SK-N-SH (cell line): ENCODE measurements at regions not wholly inside any gene's neighbourhood (a gene's known extent, or its start where the extent isn't known, plus 50 kb on each side); places are given as distances from the start of the nearest gene placed in this dataset.

Experiments used
- CTCF ChIA-PET: fragments of 300-600, 350-600 bp; formaldehyde crosslinking; extraction: SDS; loops from one replicate; lab custom pipeline; 2021; lab: Yijun Ruan, JAX
- POLR2A ChIA-PET: fragments of 350-600 bp; sonication (Branson Sonifier 250); formaldehyde crosslinking; extraction: SDS; loops from one replicate; lab custom pipeline; 2020; ENCODE audit warnings: antibody characterized with exemption, inconsistent platforms; lab: Yijun Ruan, JAX
- DNase-seq: peaks from one replicate; pipeline ENCODE4 v3.0.0; 2012
- H2AFZ ChIP-seq: fragments of 200-600 bp; sonication (generic); 2 replicates; pipeline ENCODE4 v1.8.1; 2016; ENCODE audit warnings: antibody characterized with exemption, mild to moderate bottlenecking, low read depth
- H3F3A ChIP-seq: fragments of 200-600 bp; sonication (generic); replicated peaks from 2 replicates; pipeline ENCODE3; 2016; ENCODE audit warnings: antibody characterized with exemption, mild to moderate bottlenecking; ENCODE audit not compliant: insufficient read depth
- H3K27ac ChIP-seq, 2 experiments: fragments of 200-500 bp in 1 of 2; fragments of 200-600 bp in 1 of 2; sonication (Bioruptor generic) in 1 of 2; sonication (generic), shearing (Covaris generic) in 1 of 2; 2 replicates each; pipeline versions ENCODE4 v1.5.1 to v1.6.1; 2014 to 2016; ENCODE audit warnings: low read depth in 2 of 2, inconsistent platforms in 1 of 2, low read length in 1 of 2, mild to moderate bottlenecking in 1 of 2, mixed read lengths in 1 of 2
- H3K27me3 ChIP-seq: fragments of 200-600 bp; sonication (generic), shearing (Covaris generic); 2 replicates; pipeline ENCODE4 v1.6.1; 2016; ENCODE audit warnings: mixed run types; ENCODE audit not compliant: insufficient read depth
- H3K36me3 ChIP-seq, 2 experiments: fragments of 200-500 bp in 1 of 2; fragments of 200-600 bp in 1 of 2; sonication (Bioruptor generic) in 1 of 2; sonication (generic) in 1 of 2; replicated peaks in 1 of 2; 2 replicates each; pipeline versions ENCODE3 to v1.5.1; 2014 to 2016; ENCODE audit warnings: low read length in 1 of 2, mild to moderate bottlenecking in 1 of 2; ENCODE audit not compliant: insufficient read depth in 2 of 2, control insufficient read depth in 1 of 2
- H3K4me1 ChIP-seq, 2 experiments: fragments of 200-500 bp in 1 of 2; fragments of 200-600 bp in 1 of 2; sonication (Bioruptor generic) in 1 of 2; sonication (generic), shearing (Covaris generic) in 1 of 2; 2 replicates each; pipeline versions ENCODE4 v1.5.1 to v1.6.1; 2014 to 2016; ENCODE audit warnings: low read depth in 1 of 2, low read length in 1 of 2, mixed run types in 1 of 2; ENCODE audit not compliant: insufficient read depth in 2 of 2, control insufficient read depth in 1 of 2
- H3K4me2 ChIP-seq: fragments of 200-600 bp; sonication (generic), shearing (Covaris generic); 2 replicates; pipeline ENCODE4 v1.6.1; 2017; ENCODE audit warnings: mixed run types
- H3K4me3 ChIP-seq, 2 experiments: fragments of 200-500 bp in 1 of 2; fragments of 200-600 bp in 1 of 2; sonication (Bioruptor generic) in 1 of 2; sonication (generic), shearing (Covaris generic) in 1 of 2; 2 replicates each; pipeline versions ENCODE4 v1.5.1 to v1.8.1; 2014 to 2016; ENCODE audit warnings: low read depth in 2 of 2, inconsistent platforms in 1 of 2, low read length in 1 of 2, mild to moderate bottlenecking in 1 of 2, mixed read lengths in 1 of 2, moderate library complexity in 1 of 2
- H3K79me2 ChIP-seq: fragments of 200-600 bp; sonication (generic); 2 replicates; pipeline ENCODE4 v1.8.1; 2017; ENCODE audit warnings: mild to moderate bottlenecking; ENCODE audit not compliant: insufficient read depth
- H3K9ac ChIP-seq: fragments of 200-600 bp; sonication (generic); 2 replicates; pipeline ENCODE4 v1.6.1; 2017; ENCODE audit warnings: mixed run types
- H3K9me2 ChIP-seq: fragments of 200-600 bp; sonication (generic); 2 replicates; pipeline ENCODE4 v1.6.1; 2017; ENCODE audit warnings: mixed run types
- H3K9me3 ChIP-seq: fragments of 200-600 bp; sonication (generic); 2 replicates; pipeline ENCODE4 v1.6.1; 2017; ENCODE audit warnings: mixed run types, mild to moderate bottlenecking, moderate library complexity
- H4K20me1 ChIP-seq: fragments of 200-600 bp; sonication (generic); 2 replicates; pipeline ENCODE4 v1.6.1; 2017; ENCODE audit warnings: mild to moderate bottlenecking, mixed run types; ENCODE audit not compliant: insufficient read depth
- ELF1 ChIP-seq: IDR thresholded peaks from 2 replicates; pipeline ENCODE4 v1.4.0; 2012
- EP300 ChIP-seq, 2 experiments: IDR thresholded peaks; 2 replicates each; pipeline versions ENCODE4 v1.4.0 to v1.6.1; 2012; ENCODE audit warnings: borderline replicate concordance in 1 of 2, low read depth in 1 of 2, low read length in 1 of 2
- EZH2phosphoT487 ChIP-seq: fragments of 200-600 bp; sonication (generic); IDR thresholded peaks from 2 replicates; pipeline ENCODE4 v1.6.1; 2017; ENCODE audit warnings: low read depth, mixed run types, mild to moderate bottlenecking, antibody characterized with exemption, moderate library complexity, borderline replicate concordance
- FOXJ3 ChIP-seq: sonication (generic); formaldehyde crosslinking; IDR thresholded peaks from 2 replicates; pipeline ENCODE4 v1.5.1; 2020; ENCODE audit warnings: mild to moderate bottlenecking, missing genetic modification reagents
- FOXM1 ChIP-seq: IDR thresholded peaks from 2 replicates; pipeline ENCODE4 v1.4.0; 2012; ENCODE audit warnings: low read depth, mild to moderate bottlenecking
- GABPA ChIP-seq: IDR thresholded peaks from 2 replicates; pipeline ENCODE4 v1.4.0; 2012; ENCODE audit warnings: low read depth, mild to moderate bottlenecking
- MEF2A ChIP-seq: IDR thresholded peaks from 2 replicates; pipeline ENCODE4 v1.4.0; 2012; ENCODE audit warnings: low read depth, borderline replicate concordance
- MXI1 ChIP-seq: IDR thresholded peaks from 2 replicates; pipeline ENCODE4 v1.6.1; 2012; ENCODE audit warnings: mild to moderate bottlenecking, low read depth, low read length, improper control_type of control experiment
- NRF1 ChIP-seq: IDR thresholded peaks from 2 replicates; pipeline ENCODE4 v1.6.1; 2012; ENCODE audit warnings: low read depth, mild to moderate bottlenecking, low read length
- POLR2AphosphoS5 ChIP-seq: IDR thresholded peaks from 2 replicates; pipeline ENCODE4 v1.6.1; 2012; ENCODE audit warnings: low read depth, low read length
- RAD21 ChIP-seq: IDR thresholded peaks from 2 replicates; pipeline ENCODE4 v1.6.1; 2012; ENCODE audit warnings: mild to moderate bottlenecking, low read length
- RXRA ChIP-seq: IDR thresholded peaks from 2 replicates; pipeline ENCODE4 v1.4.0; 2012; ENCODE audit warnings: low read depth, mild to moderate bottlenecking, borderline replicate concordance
- TAF1 ChIP-seq: IDR thresholded peaks from 2 replicates; pipeline ENCODE4 v1.6.1; 2012; ENCODE audit warnings: low read depth, mild to moderate bottlenecking, low read length, moderate library complexity, borderline replicate concordance
- TCF12 ChIP-seq: IDR thresholded peaks from 2 replicates; pipeline ENCODE4 v1.4.0; 2012
- TEAD4 ChIP-seq: IDR thresholded peaks from 2 replicates; pipeline ENCODE4 v1.4.0; 2012; ENCODE audit warnings: mild to moderate bottlenecking, borderline replicate concordance; ENCODE audit not compliant: insufficient read depth
- WGBS: methylation state at CpG from one replicate; pipeline ENCODE4 v1.1.6; 2017; ENCODE audit warnings: low lambda C conversion rate; 5-methylcytosine and 5-hydroxymethylcytosine counted together
- TF ChIP-seq, protein P1 (sequence below): fragments of 150-350 bp; IDR thresholded peaks from 2 replicates; pipeline ENCODE4 v1.6.1; 2017; ENCODE audit warnings: antibody characterized with exemption, low read length, low read depth, borderline replicate concordance
- TF ChIP-seq, protein P2 (sequence below): fragments of 150-350 bp; IDR thresholded peaks from 2 replicates; pipeline ENCODE4 v1.6.1; 2016; ENCODE audit warnings: mild to moderate bottlenecking, low read depth, low read length
- TF ChIP-seq, protein P3 (sequence below): IDR thresholded peaks from 2 replicates; pipeline ENCODE4 v1.4.0; 2012; ENCODE audit warnings: low read depth
- TF ChIP-seq, protein P4 (sequence below): IDR thresholded peaks from 2 replicates; pipeline ENCODE4 v1.4.0; 2012; ENCODE audit warnings: low read depth, borderline replicate concordance
- TF ChIP-seq, protein P5 (sequence below): fragments of 200-600 bp; sonication (generic); IDR thresholded peaks from 2 replicates; pipeline ENCODE4 v1.6.1; 2017; ENCODE audit warnings: antibody characterized with exemption, mild to moderate bottlenecking, moderate library complexity
- TF ChIP-seq, protein P6 (sequence below): IDR thresholded peaks from 2 replicates; pipeline ENCODE4; 2012

DNA sequence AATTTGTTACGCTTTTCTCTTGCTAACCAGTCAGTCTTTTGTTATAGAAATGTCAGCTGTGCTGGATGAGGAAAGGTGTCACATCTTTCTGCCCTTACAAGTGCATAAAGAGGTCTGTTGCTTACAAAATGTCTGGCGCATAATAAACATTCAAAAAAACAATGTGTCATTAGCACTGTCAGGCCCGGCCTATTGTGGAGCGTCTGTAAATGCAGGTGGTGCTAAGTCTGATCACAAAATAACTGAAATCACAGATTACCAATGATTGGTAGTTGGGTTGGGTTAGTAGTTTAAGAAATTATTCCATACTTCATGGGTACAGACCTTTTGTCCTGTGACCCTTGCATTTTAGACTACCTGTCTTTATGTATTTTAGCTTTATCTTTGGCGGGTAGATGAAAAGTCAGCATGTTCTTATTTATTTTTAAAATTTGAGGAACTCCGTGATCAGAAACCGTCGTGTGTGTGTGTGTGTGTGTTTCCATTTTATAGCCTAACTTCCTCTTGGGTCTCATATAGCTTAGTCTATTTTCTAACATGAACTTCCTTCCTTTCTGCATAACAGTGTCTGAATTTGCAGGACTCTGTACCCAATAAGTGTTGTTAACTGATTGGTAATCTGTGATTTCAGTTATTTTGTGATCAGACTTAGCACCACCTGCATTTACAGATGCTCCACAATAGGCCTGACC is 88.1 kb upstream of the IFNGR1 start:
- no peak for TF ChIP-seq MEF2A
- TF ChIP-seq GABPA, result no peak
- TF ChIP-seq TEAD4, result no peak
- TF ChIP-seq NRF1, result no peak
- H3F3A ChIP-seq, result no peaks in the 10 kb centered on the region
- no peaks in the 10 kb centered on the region for H4K20me1 ChIP-seq
- no peaks in the 10 kb centered on the region for H3K27me3 ChIP-seq
- no peak overlapping the region for H3K27ac ChIP-seq
- no peaks in the 10 kb centered on the region for H3K9me2 ChIP-seq
- no peak for DNase-seq
- H3K9ac ChIP-seq, result no peak overlapping the region
- H3K4me3 ChIP-seq, result no peak overlapping the region
- no peak overlapping the region for H3K4me2 ChIP-seq
- H3K9me3 ChIP-seq, result no peaks in the 10 kb centered on the region
- ChIA-PET POLR2A (no interaction called here), CTCF (interaction anchor here (1.0 to 2.5 kb wide), 2 partner anchors 10 to 213 kb away, joined by 3 to 6 read pairs; no protein-coding TSS in a partner anchor)
- no peak overlapping the region for H2AFZ ChIP-seq
- H3K36me3 ChIP-seq, result no peaks in the 10 kb centered on the region
- peaks cover 0 to 4% of the 10 kb centered on the region in 2 experiments; a peak in 1 of 4 replicates for H3K4me1 ChIP-seq
- no peaks in the 10 kb centered on the region for H3K79me2 ChIP-seq
- 50% methylated on average over 8 of the region's 8 CpGs for WGBS

DNA sequence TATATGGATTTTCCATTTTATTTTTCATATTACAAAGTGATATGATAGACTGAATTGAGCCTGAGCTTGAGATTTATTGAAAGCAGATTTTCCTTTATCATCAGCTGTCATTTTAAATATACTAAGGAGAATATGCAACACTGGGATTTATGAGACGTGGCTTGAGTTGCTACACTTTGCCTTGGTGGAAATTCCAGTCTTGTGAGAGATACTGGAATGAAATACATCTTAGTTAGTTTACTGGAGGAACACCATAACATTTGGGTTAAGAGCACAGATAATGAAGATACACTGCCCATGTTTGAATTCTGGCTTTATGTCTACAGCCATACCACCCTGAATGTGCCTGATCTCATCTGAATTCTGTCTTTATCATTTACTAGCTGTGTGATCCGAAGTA is 86.5 kb upstream of the IFNGR1 start:
- ChIA-PET POLR2A (no interaction called here), CTCF (interaction anchor here (0.6 to 2.0 kb wide), 2 partner anchors 9 to 16 kb away, joined by 3 to 13 read pairs; no protein-coding TSS in a partner anchor)
- no peak overlapping the region for H3K4me2 ChIP-seq
- no peaks in the 10 kb centered on the region for H3F3A ChIP-seq
- WGBS, result 11% methylated on average over 2 of the region's 2 CpGs
- H3K79me2 ChIP-seq, result no peaks in the 10 kb centered on the region
- no peak for TF ChIP-seq GABPA
- no peak for TF ChIP-seq RAD21
- no peak for TF ChIP-seq EP300 (IDR thresholded peaks at IDR 0.05; ENCODE audit: borderline replicate concordance in 1 of 2, low read depth in 1 of 2, low read length in 1 of 2)
- TF ChIP-seq, protein P1, sequence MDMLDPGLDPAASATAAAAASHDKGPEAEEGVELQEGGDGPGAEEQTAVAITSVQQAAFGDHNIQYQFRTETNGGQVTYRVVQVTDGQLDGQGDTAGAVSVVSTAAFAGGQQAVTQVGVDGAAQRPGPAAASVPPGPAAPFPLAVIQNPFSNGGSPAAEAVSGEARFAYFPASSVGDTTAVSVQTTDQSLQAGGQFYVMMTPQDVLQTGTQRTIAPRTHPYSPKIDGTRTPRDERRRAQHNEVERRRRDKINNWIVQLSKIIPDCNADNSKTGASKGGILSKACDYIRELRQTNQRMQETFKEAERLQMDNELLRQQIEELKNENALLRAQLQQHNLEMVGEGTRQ, result no peak
- TF ChIP-seq, protein P2, sequence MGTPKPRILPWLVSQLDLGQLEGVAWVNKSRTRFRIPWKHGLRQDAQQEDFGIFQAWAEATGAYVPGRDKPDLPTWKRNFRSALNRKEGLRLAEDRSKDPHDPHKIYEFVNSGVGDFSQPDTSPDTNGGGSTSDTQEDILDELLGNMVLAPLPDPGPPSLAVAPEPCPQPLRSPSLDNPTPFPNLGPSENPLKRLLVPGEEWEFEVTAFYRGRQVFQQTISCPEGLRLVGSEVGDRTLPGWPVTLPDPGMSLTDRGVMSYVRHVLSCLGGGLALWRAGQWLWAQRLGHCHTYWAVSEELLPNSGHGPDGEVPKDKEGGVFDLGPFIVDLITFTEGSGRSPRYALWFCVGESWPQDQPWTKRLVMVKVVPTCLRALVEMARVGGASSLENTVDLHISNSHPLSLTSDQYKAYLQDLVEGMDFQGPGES, result no peak
- TF ChIP-seq, protein P3, sequence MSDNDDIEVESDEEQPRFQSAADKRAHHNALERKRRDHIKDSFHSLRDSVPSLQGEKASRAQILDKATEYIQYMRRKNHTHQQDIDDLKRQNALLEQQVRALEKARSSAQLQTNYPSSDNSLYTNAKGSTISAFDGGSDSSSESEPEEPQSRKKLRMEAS, result no peak
- TF ChIP-seq FOXJ3 (CRISPR knock-in tag), result no peak
- TF ChIP-seq, protein P4, sequence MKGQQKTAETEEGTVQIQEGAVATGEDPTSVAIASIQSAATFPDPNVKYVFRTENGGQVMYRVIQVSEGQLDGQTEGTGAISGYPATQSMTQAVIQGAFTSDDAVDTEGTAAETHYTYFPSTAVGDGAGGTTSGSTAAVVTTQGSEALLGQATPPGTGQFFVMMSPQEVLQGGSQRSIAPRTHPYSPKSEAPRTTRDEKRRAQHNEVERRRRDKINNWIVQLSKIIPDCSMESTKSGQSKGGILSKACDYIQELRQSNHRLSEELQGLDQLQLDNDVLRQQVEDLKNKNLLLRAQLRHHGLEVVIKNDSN, result no peak
- no peak for TF ChIP-seq RXRA
- TF ChIP-seq ELF1, result no peak
- TF ChIP-seq TEAD4, result no peak
- TF ChIP-seq, protein P5, sequence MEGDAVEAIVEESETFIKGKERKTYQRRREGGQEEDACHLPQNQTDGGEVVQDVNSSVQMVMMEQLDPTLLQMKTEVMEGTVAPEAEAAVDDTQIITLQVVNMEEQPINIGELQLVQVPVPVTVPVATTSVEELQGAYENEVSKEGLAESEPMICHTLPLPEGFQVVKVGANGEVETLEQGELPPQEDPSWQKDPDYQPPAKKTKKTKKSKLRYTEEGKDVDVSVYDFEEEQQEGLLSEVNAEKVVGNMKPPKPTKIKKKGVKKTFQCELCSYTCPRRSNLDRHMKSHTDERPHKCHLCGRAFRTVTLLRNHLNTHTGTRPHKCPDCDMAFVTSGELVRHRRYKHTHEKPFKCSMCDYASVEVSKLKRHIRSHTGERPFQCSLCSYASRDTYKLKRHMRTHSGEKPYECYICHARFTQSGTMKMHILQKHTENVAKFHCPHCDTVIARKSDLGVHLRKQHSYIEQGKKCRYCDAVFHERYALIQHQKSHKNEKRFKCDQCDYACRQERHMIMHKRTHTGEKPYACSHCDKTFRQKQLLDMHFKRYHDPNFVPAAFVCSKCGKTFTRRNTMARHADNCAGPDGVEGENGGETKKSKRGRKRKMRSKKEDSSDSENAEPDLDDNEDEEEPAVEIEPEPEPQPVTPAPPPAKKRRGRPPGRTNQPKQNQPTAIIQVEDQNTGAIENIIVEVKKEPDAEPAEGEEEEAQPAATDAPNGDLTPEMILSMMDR, result no peak
- no peak for TF ChIP-seq NRF1
- no peak for TF ChIP-seq EZH2phosphoT487
- TF ChIP-seq, protein P6, sequence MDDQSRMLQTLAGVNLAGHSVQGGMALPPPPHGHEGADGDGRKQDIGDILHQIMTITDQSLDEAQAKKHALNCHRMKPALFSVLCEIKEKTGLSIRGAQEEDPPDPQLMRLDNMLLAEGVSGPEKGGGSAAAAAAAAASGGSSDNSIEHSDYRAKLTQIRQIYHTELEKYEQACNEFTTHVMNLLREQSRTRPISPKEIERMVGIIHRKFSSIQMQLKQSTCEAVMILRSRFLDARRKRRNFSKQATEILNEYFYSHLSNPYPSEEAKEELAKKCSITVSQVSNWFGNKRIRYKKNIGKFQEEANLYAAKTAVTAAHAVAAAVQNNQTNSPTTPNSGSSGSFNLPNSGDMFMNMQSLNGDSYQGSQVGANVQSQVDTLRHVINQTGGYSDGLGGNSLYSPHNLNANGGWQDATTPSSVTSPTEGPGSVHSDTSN, result no peak
- TF ChIP-seq TCF12, result no peak
- TF ChIP-seq TAF1, result no peak
- TF ChIP-seq MXI1, result no peak
- no peak for TF ChIP-seq FOXM1
- no peak for TF ChIP-seq POLR2AphosphoS5
- no peak overlapping the region for H2AFZ ChIP-seq
- H3K9me2 ChIP-seq, result no peaks in the 10 kb centered on the region
- H3K9ac ChIP-seq, result no peak overlapping the region
- no peaks in the 10 kb centered on the region for H3K36me3 ChIP-seq
- no peak for DNase-seq
- no peaks in the 10 kb centered on the region for H3K9me3 ChIP-seq
- H3K27ac ChIP-seq, result no peak overlapping the region
- no peaks in the 10 kb centered on the region for H4K20me1 ChIP-seq
- H3K4me1 ChIP-seq, result peaks cover 0 to 4% of the 10 kb centered on the region in 2 experiments; a peak in 1 of 4 replicates
- H3K4me3 ChIP-seq, result no peak overlapping the region
- H3K27me3 ChIP-seq, result no peaks in the 10 kb centered on the region
